GM21423 (cell line): ENCODE measurements at regions not wholly inside any gene's neighbourhood (a gene's known extent, or its start where the extent isn't known, plus 50 kb on each side); places are given as distances from the start of the nearest gene placed in this dataset.

Source experiments
- ATAC-seq: cut with Tn5 transposase; IDR thresholded peaks from one replicate; pipeline ENCODE4 v1.9.1; 2021; ENCODE audit warnings: mild to moderate bottlenecking, moderate library complexity; ENCODE audit not compliant: unreplicated experiment

DNA sequence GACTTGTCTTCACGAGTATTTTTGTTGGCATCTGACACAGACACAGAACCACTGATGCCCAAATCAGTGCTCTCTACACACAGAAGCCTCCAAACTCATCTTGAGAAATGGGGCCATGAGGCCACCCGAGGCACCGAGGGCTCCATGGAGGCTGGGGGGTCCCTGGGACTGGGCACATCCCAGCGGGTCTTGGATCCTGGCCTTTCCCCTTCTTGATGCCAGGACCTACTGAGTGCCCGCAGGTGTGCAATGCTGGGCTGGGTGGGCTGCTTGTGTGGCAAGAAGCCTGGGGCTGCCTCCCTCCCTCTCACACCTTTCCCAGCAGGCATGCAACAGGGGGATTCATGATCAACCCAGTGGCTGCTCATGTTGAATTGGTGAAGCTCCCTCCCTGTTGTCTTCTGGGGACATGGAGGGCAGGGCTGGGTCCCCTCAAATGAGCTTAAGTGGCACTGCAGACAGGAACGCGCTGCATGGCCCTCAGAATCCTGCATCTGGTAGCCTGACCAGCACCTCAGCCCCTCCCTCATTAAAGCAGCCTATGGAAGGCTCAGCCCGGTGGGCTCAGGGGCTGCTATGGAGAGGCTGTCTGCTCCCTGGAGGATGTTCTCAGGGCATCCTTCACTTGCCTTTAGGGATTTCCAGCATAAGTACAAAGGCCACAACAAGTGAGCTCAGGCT is 63.7 kb upstream of the SIMC1 start:
- no peak for ATAC-seq

- ATAC-seq = no peak
These were observed 62.9 kb upstream of the SIMC1 start for GRCh38 chr5:176175101-176175852.

- ATAC-seq = no peak
These were observed 62.0 kb upstream of the SIMC1 start for GRCh38 chr5:176176231-176176630.

DNA sequence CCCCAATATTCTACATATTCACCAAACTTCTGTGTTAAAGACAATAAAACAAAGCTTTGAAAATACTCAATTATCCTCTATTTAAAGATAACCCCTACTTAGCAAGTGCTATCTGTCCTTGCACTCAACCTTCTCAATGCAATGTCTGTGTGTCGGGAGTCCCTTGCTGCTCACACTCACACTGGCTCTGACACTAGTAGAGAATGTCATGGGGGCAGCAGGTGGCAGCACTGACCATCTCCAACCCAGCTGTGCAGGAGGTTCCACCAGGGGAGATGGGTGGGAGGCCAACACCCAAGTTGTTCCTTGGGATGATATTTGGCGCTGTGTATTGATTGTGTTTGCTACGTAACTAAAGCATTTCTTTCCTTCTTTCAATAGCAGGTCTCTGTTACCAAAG is 59.4 kb upstream of the SIMC1 start:
- no peak for ATAC-seq

- no peak for ATAC-seq
These were observed 57.9 kb upstream of the SIMC1 start for GRCh38 chr5:176180339-176180738.

- ATAC-seq = no peak
These were observed 57.4 kb upstream of the SIMC1 start for GRCh38 chr5:176180781-176181180.

GRCh38 chr5:176181271-176181855 is 56.9 kb upstream of the SIMC1 start:
- no peak for ATAC-seq

GRCh38 chr5:176183321-176184074 is 54.7 kb upstream of the SIMC1 start:
- no peak for ATAC-seq

DNA sequence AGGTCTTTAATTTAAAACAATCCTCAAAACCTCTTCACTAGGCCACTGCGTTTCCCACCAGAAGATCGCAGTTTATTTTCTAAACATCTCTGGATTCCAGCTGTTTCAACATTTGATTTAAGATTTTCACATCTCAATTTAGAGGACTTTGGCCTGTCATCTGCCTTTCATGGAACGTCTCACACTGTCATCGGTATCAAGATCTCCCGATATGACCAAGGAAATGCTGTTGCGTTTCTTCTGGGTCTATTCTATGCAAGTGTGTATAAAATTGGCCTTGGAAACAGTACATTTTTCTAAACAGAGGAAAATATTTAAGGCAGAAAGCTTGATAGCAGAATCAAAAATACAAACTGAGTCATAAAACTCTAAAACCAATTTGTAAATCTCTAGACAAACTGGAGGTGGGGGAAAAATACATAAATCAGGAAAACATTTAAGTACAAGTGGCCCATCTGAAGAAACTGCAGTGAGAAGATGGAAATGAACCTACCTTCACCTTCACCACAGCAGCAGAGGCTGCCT is 53.6 kb upstream of the SIMC1 start:
- no peak for ATAC-seq

DNA sequence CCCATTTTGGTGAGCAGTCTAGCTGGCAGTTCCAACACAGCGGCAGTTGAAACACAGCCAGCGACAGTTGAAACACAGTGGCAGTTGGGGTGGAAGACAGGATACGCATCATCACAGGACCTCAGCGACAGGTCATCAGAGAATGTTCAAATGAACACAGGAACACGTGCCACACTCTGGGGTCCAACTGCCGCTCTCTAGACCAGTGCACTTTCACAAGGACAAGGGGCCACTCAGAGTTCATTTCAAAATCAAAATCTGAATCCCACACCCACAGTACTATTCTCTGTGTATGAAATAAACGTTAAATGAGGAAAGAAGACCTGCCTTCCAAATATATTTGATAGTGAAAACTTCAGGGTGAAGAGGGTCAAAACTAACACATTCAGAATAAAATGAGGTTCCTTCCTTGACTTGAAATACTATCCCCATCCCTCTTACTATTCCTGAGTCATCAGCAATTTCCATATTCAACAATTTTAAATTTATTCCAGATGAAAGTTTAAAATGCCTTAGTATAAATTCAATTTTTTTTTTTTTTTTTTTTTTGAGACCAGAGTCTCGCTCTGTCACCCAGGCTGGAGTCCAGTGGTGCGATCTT is 53.0 kb upstream of the SIMC1 start:
- no peak for ATAC-seq

- no peak for ATAC-seq
These were observed 52.1 kb upstream of the SIMC1 start for GRCh38 chr5:176186107-176186506.

DNA sequence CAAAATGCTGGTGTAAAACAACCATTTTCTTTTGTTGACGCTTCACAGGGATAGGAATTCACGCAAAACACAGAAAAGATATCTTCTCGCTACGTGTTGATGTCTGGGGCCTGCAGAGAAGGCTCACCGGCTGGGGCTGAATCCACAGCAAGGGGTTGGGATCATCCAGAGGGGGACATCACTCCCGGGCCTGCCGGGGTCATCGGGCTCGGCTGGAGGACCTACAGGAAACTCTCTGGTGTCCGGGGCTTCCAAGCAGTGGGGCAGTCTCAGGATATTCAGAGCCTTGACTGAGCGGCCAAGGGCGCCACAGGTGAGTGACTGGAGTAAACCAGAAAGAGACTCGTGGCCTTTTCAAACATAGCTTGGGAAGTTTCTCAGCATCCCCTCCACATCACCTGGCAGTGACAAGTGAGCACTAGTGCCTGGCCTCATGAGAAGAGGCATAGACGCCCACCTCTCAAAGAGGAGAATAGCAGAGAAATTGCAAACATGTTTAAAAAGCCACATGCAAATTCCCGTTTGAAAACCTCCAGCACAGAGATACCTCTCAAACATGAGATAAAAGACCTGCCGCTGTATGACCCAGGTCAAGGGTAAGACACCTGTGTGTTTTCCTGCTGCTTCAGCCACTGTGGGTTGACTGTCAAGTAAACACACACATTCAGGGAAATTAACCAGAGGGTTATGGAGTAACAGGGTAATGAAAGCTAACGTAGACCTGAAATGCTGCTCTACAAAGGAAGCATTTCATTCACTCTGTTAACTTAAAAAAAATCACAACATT is 50.8 kb upstream of the SIMC1 start:
- no peak for ATAC-seq

DNA sequence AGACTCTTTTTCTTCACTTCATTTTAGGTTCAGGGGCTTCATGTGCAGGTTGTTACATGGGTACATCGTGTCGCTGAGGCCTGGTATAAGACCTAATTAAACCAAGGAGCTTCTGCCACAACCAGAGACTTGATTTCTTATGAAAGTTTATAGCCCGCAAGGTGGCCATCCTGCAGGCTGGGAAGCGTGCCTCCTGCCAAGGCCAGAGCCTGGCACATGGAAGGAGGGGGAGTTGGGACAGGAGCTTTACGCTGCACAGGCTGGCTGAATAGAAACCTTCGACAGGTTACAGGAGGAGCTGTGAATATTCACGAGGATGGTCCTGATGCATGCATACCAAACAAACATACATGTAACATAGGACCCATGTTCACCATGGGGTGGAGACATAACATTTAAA is 50.1 kb upstream of the SIMC1 start:
- no peak for ATAC-seq
